ENCODE measurements at regions not wholly inside any gene's neighbourhood (a gene's known extent, or its start where the extent isn't known, plus 50 kb on each side); places are given as distances from the start of the nearest gene placed in this dataset.

GRCh38 chr15:91465086-91465485 lies 365.0 kb downstream of the SV2B start (continued):
- TF ChIP-seq REST (IDR thresholded peaks at IDR 0.05; ENCODE audit: low read depth) (no peak), SRF (IDR thresholded peaks at IDR 0.05; ENCODE audit: low read depth) (no peak), ZFX (IDR thresholded peaks at IDR 0.05) (no peak), EZH2phosphoT487 (IDR thresholded peaks at IDR 0.05; ENCODE audit: borderline replicate concordance) (no peak)

DNA sequence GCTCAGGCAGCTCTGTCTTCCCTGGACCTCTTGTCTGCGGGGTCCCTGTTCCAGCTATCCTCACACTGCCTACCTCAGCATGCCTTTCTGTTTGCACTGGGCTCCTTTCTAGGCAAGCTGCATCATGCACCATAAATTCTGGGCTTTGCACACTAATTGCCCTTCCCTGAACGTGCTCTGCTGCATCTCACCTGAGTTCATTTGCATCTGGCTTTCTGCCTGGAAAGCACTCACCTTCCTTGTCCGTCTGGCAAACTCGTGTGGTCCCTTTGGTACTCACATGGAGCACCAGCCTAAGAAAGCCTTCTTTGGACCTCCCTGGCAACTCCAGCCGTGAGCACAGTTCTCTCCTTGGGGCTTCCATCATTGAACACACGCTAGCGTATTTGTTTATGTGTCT lies 365.6 kb downstream of the SV2B start:
- Histone ChIP-seq H3K27ac (ENCODE audit: low read depth, low read length) (no peak overlapping the region), H3K4me2 (ENCODE audit: low read length) (no peak overlapping the region), H3K79me2 (ENCODE audit: insufficient read depth, low read length) (no peaks in the 10 kb centered on the region), H3K4me1 (ENCODE audit: control insufficient read depth in 1 of 2, insufficient read depth in 2 of 2, low read length in 2 of 2) (no peaks in the 10 kb centered on the region), H3K36me3 (ENCODE audit: control insufficient read depth in 1 of 2, insufficient read depth in 2 of 2, low read length in 2 of 2) (no peaks in the 10 kb centered on the region), H3K9me2 (ENCODE audit: insufficient read depth) (no peaks in the 10 kb centered on the region), H3K9ac (ENCODE audit: low read length) (no peak overlapping the region), H3K4me3 (replicated peaks in 1 of 2; ENCODE audit: low read depth in 1 of 2, low read length in 2 of 2) (no peak overlapping the region), H3K27me3 (ENCODE audit: insufficient read depth, low read length) (0 out of 2 replicates have a peak, but pooled peaks cover 16% of the 10 kb centered on the region), H3K9me3 (ENCODE audit: control insufficient read depth in 1 of 2, insufficient read depth in 1 of 2, low read depth in 1 of 2, low read length in 2 of 2) (no peaks in the 10 kb centered on the region), H2AFZ (ENCODE audit: low read depth, low read length, poor library complexity, severe bottlenecking) (no peak overlapping the region), H4K20me1 (ENCODE audit: insufficient read depth) (no peaks in the 10 kb centered on the region)
- DNase-seq (ENCODE audit: low read depth, low spot score): no peak
- POLR2A ChIA-PET: no interaction called here
- no TSS peak for BruUV-seq (replicated peaks)
- ATAC-seq: no peak
- intact Hi-C loops (cut with micrococcal nuclease): no loop called here
- RAD21 ChIA-PET (ENCODE audit: low non-redundant PET in 1 of 2, low total read pairs in 2 of 2, uncharacterized antibody in 2 of 2, unreplicated experiment in 2 of 2): no interaction called here
- CTCF ChIA-PET: no interaction called here
- no peak for TF ChIP-seq POLR2AphosphoS5 (IDR thresholded peaks at IDR 0.05; ENCODE audit: low read depth, low read length)
- no peak for TF ChIP-seq JUND (IDR thresholded peaks at IDR 0.05)
- no peak for TF ChIP-seq EZH2 (IDR thresholded peaks at IDR 0.05)
- no peak for TF ChIP-seq SIN3A (IDR thresholded peaks at IDR 0.05; ENCODE audit: low read depth)
- no peak for TF ChIP-seq CBX3 (IDR thresholded peaks at IDR 0.05; ENCODE audit: low read depth)
- TF ChIP-seq, protein P1, sequence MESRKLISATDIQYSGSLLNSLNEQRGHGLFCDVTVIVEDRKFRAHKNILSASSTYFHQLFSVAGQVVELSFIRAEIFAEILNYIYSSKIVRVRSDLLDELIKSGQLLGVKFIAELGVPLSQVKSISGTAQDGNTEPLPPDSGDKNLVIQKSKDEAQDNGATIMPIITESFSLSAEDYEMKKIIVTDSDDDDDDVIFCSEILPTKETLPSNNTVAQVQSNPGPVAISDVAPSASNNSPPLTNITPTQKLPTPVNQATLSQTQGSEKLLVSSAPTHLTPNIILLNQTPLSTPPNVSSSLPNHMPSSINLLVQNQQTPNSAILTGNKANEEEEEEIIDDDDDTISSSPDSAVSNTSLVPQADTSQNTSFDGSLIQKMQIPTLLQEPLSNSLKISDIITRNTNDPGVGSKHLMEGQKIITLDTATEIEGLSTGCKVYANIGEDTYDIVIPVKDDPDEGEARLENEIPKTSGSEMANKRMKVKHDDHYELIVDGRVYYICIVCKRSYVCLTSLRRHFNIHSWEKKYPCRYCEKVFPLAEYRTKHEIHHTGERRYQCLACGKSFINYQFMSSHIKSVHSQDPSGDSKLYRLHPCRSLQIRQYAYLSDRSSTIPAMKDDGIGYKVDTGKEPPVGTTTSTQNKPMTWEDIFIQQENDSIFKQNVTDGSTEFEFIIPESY (IDR thresholded peaks at IDR 0.05; ENCODE audit: extremely low read depth, insufficient replicate concordance, low read length): no peak
- no peak for TF ChIP-seq REST (IDR thresholded peaks at IDR 0.05; ENCODE audit: low read depth)
- no peak for TF ChIP-seq RAD21 (IDR thresholded peaks at IDR 0.05; ENCODE audit: low read depth)
- no peak for TF ChIP-seq SRF (IDR thresholded peaks at IDR 0.05; ENCODE audit: low read depth)
- no peak for TF ChIP-seq ZNF274 (IDR thresholded peaks at IDR 0.05; ENCODE audit: low read depth, low read length)
- no peak for TF ChIP-seq CTCF (IDR thresholded peaks at IDR 0.05 in 2 of 3, conservative IDR thresholded peaks at IDR 0.05 in 1 of 3; ENCODE audit: borderline replicate concordance in 1 of 3, insufficient read depth in 1 of 3, low read depth in 2 of 3, low read length in 2 of 3)
- TF ChIP-seq SP1 (IDR thresholded peaks at IDR 0.05; ENCODE audit: low read depth): no peak

Measured in HCT116 (cell line).